HepG2 (cell line): ENCODE measurements at regions not wholly inside any gene's neighbourhood (a gene's known extent, or its start where the extent isn't known, plus 50 kb on each side); places are given as distances from the start of the nearest gene placed in this dataset.

Experiments
- ERF ChIP-seq: IDR thresholded peaks from 2 replicates; pipeline ENCODE4 v1.6.1; 2018; ENCODE audit warnings: missing biosample characterization, missing genetic modification reagents
- ZFP82 ChIP-seq: sonication (generic); formaldehyde crosslinking; IDR thresholded peaks from 2 replicates; pipeline ENCODE4 v1.5.1; 2020; ENCODE audit warnings: mild to moderate bottlenecking, missing genetic modification reagents, borderline replicate concordance

DNA sequence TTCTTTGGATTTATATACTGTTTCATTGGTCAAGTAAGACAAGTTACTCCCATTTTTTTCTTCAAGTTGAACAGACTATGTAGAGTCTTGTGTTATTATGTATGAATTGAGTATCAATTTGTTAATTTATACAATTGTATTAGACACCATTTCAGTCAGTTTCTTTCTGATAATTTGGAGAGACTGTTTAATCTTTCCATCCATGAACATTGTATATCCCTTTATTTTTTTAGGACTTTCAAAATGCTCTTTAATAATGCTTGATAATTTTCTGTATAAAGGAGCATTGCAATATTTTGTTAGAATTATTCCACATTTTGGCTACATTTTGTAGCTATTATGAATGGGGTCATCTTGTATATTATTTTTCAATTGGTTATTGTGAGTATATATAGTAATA, 69.1 kb upstream of the PJA2 start:
- no peak for TF ChIP-seq ERF (CRISPR knock-in tag)
- TF ChIP-seq ZFP82: no peak
